ENCODE measurements at regions not wholly inside any gene's neighbourhood (a gene's known extent, or its start where the extent isn't known, plus 50 kb on each side); places are given as distances from the start of the nearest gene placed in this dataset.

DNA sequence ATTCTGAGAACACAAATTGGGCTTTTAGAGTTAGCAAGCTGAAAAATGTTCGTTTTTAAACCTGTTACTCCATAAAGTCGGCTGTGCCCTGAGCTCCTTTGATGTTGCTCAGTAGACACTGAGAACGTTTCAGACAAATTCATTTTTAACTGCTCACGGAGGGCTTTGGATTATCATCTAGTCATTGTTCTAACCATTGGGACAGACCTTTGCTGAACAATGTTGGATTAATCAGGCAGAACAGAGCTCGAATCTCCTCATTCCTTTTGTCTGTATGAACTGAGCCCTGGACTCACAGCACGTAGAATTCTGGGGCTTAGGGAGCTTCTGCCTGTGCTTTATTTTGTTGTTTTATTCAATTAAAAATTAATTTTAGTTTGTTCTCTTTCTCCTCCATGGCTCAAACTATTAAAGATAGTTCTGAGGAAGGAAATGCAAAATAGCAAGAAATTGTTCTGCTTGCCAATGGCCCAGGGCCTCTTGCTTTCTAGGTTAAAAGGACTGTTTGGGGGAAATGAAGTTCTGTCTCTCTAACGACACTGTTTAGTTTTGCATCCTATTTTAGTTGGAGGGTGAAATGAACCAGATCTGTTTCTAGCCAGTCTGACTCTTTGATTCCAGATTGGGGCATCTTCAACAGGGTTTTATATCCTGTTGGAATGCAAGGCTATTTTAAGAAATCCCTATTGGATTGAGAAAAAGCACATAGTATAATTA is 114.7 kb upstream of the CXCR4 start:
- TF ChIP-seq, protein P1, sequence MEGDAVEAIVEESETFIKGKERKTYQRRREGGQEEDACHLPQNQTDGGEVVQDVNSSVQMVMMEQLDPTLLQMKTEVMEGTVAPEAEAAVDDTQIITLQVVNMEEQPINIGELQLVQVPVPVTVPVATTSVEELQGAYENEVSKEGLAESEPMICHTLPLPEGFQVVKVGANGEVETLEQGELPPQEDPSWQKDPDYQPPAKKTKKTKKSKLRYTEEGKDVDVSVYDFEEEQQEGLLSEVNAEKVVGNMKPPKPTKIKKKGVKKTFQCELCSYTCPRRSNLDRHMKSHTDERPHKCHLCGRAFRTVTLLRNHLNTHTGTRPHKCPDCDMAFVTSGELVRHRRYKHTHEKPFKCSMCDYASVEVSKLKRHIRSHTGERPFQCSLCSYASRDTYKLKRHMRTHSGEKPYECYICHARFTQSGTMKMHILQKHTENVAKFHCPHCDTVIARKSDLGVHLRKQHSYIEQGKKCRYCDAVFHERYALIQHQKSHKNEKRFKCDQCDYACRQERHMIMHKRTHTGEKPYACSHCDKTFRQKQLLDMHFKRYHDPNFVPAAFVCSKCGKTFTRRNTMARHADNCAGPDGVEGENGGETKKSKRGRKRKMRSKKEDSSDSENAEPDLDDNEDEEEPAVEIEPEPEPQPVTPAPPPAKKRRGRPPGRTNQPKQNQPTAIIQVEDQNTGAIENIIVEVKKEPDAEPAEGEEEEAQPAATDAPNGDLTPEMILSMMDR (IDR thresholded peaks at IDR 0.05), result no peak
- no peak for TF ChIP-seq CHD2 (IDR thresholded peaks at IDR 0.05; ENCODE audit: low read length, partially characterized antibody)
- TF ChIP-seq JUNB (IDR thresholded peaks at IDR 0.05), result no peak

All from A549 (cell line).